Esophagus squamous epithelium (tissue), 5 donors: ENCODE measurements at regions not wholly inside any gene's neighbourhood (a gene's known extent, or its start where the extent isn't known, plus 50 kb on each side); places are given as distances from the start of the nearest gene placed in this dataset.
"Not testable (repeated sequence)": the region's sequence is repeated elsewhere in the genome, so short reads cannot be mapped to it uniquely, and the experiment has no call there.

Source experiments
- DNase-seq: peaks from one replicate; lab custom pipeline; 2025; lab: John Stamatoyannopoulos, UW
- H3K27ac ChIP-seq, 4 donors: fragments of 200-600 bp; sonication (generic); one replicate each; pipeline ENCODE4 v1.5.1; 2016 to 2019; ENCODE audit warnings: mild to moderate bottlenecking in 1 of 4
- H3K27me3 ChIP-seq, 4 donors: fragments of 200-600 bp; sonication (generic); 1 replicate in 3 of 4; 2 replicates in 1 of 4; pipeline versions ENCODE4 v1.5.1 to v1.6.0; 2017 to 2021; ENCODE audit warnings: antibody characterized with exemption in 1 of 4
- H3K36me3 ChIP-seq, 3 donors: fragments of 200-600 bp; sonication (generic); one replicate each; pipeline ENCODE4 v1.5.1; 2016 to 2019
- H3K4me1 ChIP-seq, 3 donors: fragments of 200-600 bp; sonication (generic); one replicate each; pipeline ENCODE4 v1.5.1; 2017 to 2019
- H3K4me3 ChIP-seq, 4 donors: fragments of 200-600 bp; sonication (generic); 1 replicate in 3 of 4; 2 replicates in 1 of 4; pipeline ENCODE4 v1.5.1; 2016 to 2019; ENCODE audit warnings: mild to moderate bottlenecking in 2 of 4, moderate library complexity in 1 of 4
- H3K9me3 ChIP-seq, 3 donors: fragments of 200-600 bp; sonication (generic); one replicate each; pipeline ENCODE4 v1.5.1; 2016 to 2019
- POLR2A ChIP-seq, 4 donors: fragments of 450-650 bp; IDR thresholded peaks; one replicate each; pipeline ENCODE4 v1.6.1; 2017; ENCODE audit warnings: antibody characterized with exemption in 4 of 4, mild to moderate bottlenecking in 4 of 4, moderate library complexity in 3 of 4
- WGBS, 2 donors: methylation state at CpG; one replicate each; pipeline ENCODE4 v1.1.5; 2018; 5-methylcytosine and 5-hydroxymethylcytosine counted together
- intact Hi-C: fragments of 100-400 bp; cut with DNase I; formaldehyde crosslinking; loops from one replicate; pipeline ENCODE4 v1.15.0; 2022
- TF ChIP-seq, protein P1 (sequence below), 6 experiments: fragments of 450-650 bp in 4 of 6; fragments of 200-600 bp in 2 of 6; sonication (generic) in 2 of 6; IDR thresholded peaks; one replicate each; pipeline ENCODE4 v1.5.1; 2016 to 2019; ENCODE audit warnings: antibody characterized with exemption in 6 of 6, mild to moderate bottlenecking in 4 of 6, moderate library complexity in 4 of 6
- donor health status: DM: yes; HTN: yes; CAD: no.

DNA sequence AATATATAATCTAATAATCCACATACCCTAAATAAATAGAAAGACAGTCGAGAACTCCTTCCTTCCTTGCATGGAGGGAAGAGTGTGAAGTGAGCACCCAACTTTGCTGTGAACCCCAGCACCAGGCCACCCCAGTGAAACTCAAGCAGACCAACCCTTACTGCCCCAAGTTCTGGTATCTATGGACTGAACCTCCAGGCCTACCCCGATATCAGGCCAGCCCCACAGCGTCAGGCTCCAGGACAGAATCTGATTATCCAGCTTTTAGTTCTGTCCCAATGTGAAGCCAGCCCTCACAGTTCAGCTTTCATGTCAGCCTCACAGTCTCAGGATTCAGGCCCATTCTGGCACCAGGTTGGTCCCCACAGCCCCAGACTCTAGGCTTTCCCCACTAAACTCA, 1617.2 kb upstream of the AGA start:
- H3K27me3 ChIP-seq, result no peaks in the 10 kb centered on the region
- H3K36me3 ChIP-seq, result no peaks in the 10 kb centered on the region
- DNase-seq, result no peak
- 77 to 82% methylated on average over 3 of the region's 3 CpGs for WGBS, 2 donors
- TF ChIP-seq, protein P1, sequence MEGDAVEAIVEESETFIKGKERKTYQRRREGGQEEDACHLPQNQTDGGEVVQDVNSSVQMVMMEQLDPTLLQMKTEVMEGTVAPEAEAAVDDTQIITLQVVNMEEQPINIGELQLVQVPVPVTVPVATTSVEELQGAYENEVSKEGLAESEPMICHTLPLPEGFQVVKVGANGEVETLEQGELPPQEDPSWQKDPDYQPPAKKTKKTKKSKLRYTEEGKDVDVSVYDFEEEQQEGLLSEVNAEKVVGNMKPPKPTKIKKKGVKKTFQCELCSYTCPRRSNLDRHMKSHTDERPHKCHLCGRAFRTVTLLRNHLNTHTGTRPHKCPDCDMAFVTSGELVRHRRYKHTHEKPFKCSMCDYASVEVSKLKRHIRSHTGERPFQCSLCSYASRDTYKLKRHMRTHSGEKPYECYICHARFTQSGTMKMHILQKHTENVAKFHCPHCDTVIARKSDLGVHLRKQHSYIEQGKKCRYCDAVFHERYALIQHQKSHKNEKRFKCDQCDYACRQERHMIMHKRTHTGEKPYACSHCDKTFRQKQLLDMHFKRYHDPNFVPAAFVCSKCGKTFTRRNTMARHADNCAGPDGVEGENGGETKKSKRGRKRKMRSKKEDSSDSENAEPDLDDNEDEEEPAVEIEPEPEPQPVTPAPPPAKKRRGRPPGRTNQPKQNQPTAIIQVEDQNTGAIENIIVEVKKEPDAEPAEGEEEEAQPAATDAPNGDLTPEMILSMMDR (IDR thresholded peaks at IDR 0.05), result no peak
- TF ChIP-seq POLR2A (IDR thresholded peaks at IDR 0.05), result no peak
- intact Hi-C loops, result no loop called here
- H3K4me1 ChIP-seq, result no peaks in the 10 kb centered on the region
- H3K9me3 ChIP-seq, result no peaks in the 10 kb centered on the region
- H3K27ac ChIP-seq, result no peak overlapping the region
- no peak overlapping the region for H3K4me3 ChIP-seq

DNA sequence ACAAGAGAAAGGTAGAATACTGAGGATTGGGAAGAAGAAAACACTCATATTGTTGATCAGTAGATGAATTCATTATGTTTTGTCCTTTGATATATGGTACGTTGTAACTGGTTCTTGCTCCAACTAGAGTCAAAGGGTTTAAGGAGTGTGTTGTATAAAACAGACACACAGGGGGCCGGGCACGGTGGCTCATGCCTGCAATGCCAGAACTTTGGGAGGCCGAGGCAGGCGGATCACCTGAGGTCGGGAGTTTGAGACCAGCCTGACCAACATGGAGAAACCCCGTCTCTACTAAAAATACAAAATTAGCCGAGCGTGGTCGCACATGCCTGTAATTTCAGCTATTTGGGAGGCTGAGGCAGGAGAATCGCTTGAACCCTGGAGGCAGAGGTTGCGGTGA, 1624.0 kb upstream of the AGA start:
- H3K4me3 ChIP-seq, H3K27me3 ChIP-seq, intact Hi-C loops, H3K4me1 ChIP-seq, DNase-seq, H3K9me3 ChIP-seq, H3K27ac ChIP-seq, H3K36me3 ChIP-seq: not testable (repeated sequence)
- WGBS, 2 donors, result 89 to 96% methylated on average over 10 to 12 of the region's 12 CpGs

DNA sequence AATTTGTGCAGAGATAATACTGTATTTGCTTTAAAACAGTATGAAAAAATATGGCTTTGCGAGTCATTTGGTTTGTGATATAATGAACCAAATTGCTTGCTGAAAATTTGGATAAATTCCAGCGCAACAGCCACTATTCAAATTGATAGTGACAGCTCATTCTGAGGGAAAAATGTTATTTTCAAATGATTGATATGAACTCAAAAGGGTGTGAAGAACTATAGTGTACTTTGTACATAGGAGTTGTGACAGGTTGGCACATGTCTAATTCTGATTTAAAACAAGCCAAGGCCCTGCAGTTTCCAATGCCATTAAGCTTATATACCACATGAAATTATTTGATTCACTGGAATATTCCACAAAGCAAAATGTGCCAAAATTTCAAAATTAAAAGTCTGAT, 1628.9 kb upstream of the AGA start:
- no peaks in the 10 kb centered on the region for H3K36me3 ChIP-seq
- intact Hi-C loops, result no loop called here
- no peak for DNase-seq
- 43 to 53% methylated on average over 2 of the region's 2 CpGs for WGBS, 2 donors
- TF ChIP-seq POLR2A (IDR thresholded peaks at IDR 0.05), result no peak
- TF ChIP-seq, protein P1 (IDR thresholded peaks at IDR 0.05), result no peak
- H3K4me3 ChIP-seq, result no peak overlapping the region
- H3K4me1 ChIP-seq, result no peaks in the 10 kb centered on the region
- no peaks in the 10 kb centered on the region for H3K27me3 ChIP-seq
- H3K27ac ChIP-seq, result no peak overlapping the region
- no peaks in the 10 kb centered on the region for H3K9me3 ChIP-seq

DNA sequence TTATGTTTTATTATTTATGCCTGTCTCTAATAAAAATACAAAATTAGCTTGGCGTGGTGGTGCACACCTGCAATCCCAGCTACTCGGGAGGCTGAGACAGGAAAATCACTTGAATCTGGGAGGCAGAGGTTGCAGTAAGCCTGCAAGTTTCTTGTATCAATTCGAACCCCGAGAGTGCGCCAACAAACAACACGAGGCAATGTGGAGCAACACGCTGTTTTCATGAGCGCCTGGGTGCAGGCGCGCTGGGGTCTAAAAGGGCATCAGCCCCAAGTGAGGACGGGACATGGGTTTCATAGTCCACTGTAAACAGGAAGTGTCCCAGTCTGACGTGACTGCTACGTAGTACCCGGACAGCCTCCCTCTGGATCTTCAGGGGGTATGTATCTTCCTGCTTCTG, 1634.6 kb upstream of the AGA start:
- H3K9me3 ChIP-seq, result peaks cover 0 to 6% (median 0%) of the 10 kb centered on the region in 3 donors
- intact Hi-C loops, result no loop called here
- H3K4me1 ChIP-seq, result no peaks in the 10 kb centered on the region
- TF ChIP-seq POLR2A (IDR thresholded peaks at IDR 0.05), result no peak
- TF ChIP-seq, protein P1 (IDR thresholded peaks at IDR 0.05), result no peak
- H3K36me3 ChIP-seq, result no peaks in the 10 kb centered on the region
- H3K4me3 ChIP-seq, result no peak overlapping the region
- no peak for DNase-seq
- WGBS, 2 donors, result 80 to 88% methylated on average over 12 to 13 of the region's 14 CpGs
- H3K27me3 ChIP-seq, result no peaks in the 10 kb centered on the region
- H3K27ac ChIP-seq, result no peak overlapping the region

DNA sequence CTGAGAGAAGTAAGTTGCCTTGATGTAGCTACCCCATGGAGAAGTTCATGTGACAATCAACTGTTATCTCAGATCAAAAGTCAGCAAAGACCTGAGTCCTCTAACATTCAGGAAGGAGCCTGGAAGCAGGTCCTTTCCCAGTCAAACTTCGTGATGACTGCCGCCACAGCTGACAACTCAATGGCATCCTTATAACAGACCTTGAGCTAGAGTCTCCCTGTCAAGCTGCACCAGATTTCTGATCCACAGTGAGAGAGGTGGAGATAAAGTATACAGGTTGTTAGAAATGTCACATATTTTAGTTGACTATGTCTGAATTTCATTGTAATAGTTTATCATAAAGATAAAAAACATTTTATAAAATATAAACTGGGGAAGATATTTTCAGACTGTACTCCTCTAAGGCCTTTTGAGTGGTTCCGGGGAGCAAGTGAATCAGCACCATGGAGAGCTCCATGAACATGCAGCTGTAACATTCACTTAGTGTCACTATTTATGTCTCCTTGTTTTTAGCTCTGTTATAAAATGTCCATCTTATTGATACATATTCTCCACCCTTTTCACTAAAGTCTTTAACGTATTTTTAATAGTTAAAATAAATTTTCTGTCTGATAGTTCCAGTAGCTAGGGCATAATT, 1653.5 kb upstream of the AGA start:
- Histone ChIP-seq H3K9me3 (no peaks in the 10 kb centered on the region), H3K27ac (no peak overlapping the region), H3K27me3 (no peaks in the 10 kb centered on the region), H3K4me1 (no peaks in the 10 kb centered on the region), H3K36me3 (no peaks in the 10 kb centered on the region), H3K4me3 (no peak overlapping the region)
- intact Hi-C loops, result no loop called here
- no peak for TF ChIP-seq POLR2A (IDR thresholded peaks at IDR 0.05)
- TF ChIP-seq, protein P1 (IDR thresholded peaks at IDR 0.05), result no peak
- DNase-seq, result no peak
- WGBS, 2 donors, result 10 to 11% methylated on average over 4 of the region's 4 CpGs

DNA sequence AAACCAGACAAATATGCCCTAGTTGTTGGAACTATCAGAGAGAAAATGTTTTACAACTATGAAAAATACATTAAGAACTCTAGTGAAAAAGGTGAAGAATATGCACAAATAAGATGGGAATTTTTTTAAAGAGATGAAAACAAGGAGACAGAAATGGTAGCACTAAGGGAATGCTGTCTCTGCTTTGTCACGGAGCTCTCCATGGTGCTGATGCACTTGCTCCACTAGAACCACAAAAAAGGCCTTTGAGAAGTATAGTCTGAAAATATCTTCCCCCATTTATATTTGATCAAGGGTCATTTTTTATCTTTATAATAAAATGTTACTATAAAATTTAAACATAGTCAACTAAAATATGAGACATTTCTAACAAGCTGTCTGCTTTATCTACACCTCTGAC, 1655.5 kb upstream of the AGA start:
- H3K4me1 ChIP-seq, result no peaks in the 10 kb centered on the region
- no peak for TF ChIP-seq POLR2A (IDR thresholded peaks at IDR 0.05)
- TF ChIP-seq, protein P1 (IDR thresholded peaks at IDR 0.05), result no peak
- intact Hi-C loops, result no loop called here
- no peak for DNase-seq
- no peaks in the 10 kb centered on the region for H3K9me3 ChIP-seq
- no peak overlapping the region for H3K4me3 ChIP-seq
- WGBS, 2 donors, result 3 to 4% methylated on average over 1 of the region's 1 CpG
- H3K27me3 ChIP-seq, result no peaks in the 10 kb centered on the region
- H3K36me3 ChIP-seq, result no peaks in the 10 kb centered on the region
- H3K27ac ChIP-seq, result no peak overlapping the region
